Choroid plexus epithelial cell (primary cell): ENCODE measurements at regions not wholly inside any gene's neighbourhood (a gene's known extent, or its start where the extent isn't known, plus 50 kb on each side); places are given as distances from the start of the nearest gene placed in this dataset.

Experiments
- DNase-seq: peaks from one replicate; pipeline ENCODE4 v3.0.0-alpha.2; 2010; ENCODE audit warnings: low read depth
- H3K4me3 ChIP-seq: 2 replicates; pipeline ENCODE4 v1.5.1; 2011; ENCODE audit warnings: low read depth, mild to moderate bottlenecking, control low read depth, low read length, moderate library complexity
- TF ChIP-seq, protein P1 (sequence below): conservative IDR thresholded peaks from 2 replicates; pipeline ENCODE4 v1.5.1; 2011; ENCODE audit warnings: low read depth, mild to moderate bottlenecking, control low read depth, inconsistent platforms, low read length, moderate library complexity

DNA sequence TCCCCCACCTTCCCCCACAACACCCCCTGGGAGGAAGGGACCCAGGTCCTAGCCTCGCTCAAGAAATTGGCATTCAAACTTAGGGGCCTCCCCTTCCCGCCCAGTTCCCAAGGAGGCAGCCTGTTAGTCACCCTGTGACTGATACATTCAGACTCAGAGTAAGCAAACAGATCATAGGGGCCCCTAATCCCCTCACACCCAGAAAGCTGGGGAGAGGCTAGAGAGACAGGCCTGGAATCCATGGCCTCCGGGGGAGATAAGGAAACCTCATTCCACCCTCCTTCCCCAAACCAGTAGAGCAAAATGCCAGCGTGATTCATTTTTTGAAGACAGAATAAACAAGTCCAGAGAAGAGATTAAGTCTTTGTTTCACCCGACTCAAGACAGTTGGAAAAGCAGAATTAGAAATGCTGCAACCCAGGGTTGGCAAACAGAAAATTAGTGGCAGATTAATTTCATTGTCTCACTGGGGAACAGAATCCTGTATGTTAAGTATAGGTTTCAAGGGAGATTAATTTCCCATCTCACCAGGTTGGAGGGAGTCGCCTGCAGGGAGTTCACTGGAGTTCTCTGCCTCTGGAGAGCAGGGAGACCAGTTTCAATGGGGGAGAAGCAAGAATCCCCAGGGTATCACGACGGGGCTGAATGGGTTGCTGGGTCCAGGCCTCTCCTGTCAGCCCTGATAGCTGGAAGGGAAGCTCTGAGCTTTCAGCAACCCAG lies 268.3 kb downstream of the UACA start:
- DNase-seq, result peak; percentile 83
- H3K4me3 ChIP-seq, result no peak overlapping the region
- TF ChIP-seq, protein P1, sequence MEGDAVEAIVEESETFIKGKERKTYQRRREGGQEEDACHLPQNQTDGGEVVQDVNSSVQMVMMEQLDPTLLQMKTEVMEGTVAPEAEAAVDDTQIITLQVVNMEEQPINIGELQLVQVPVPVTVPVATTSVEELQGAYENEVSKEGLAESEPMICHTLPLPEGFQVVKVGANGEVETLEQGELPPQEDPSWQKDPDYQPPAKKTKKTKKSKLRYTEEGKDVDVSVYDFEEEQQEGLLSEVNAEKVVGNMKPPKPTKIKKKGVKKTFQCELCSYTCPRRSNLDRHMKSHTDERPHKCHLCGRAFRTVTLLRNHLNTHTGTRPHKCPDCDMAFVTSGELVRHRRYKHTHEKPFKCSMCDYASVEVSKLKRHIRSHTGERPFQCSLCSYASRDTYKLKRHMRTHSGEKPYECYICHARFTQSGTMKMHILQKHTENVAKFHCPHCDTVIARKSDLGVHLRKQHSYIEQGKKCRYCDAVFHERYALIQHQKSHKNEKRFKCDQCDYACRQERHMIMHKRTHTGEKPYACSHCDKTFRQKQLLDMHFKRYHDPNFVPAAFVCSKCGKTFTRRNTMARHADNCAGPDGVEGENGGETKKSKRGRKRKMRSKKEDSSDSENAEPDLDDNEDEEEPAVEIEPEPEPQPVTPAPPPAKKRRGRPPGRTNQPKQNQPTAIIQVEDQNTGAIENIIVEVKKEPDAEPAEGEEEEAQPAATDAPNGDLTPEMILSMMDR, result no peak

DNA sequence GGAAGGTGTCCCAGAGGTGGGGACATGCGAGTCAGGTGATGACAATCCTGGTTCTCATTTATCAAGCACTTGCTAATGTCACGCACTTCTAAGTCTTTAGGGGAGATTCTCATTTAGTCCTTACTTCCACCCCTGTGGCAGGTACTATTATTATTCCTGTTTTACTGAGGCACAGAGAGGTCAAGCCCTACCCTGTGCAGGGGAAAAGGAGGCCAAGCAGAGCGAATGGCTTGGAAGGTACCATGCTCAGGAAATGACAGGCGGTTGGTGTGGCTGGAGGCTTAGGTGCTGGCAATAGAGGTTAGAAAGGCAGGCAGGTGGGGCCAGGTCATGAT lies 268.9 kb downstream of the UACA start:
- no peak for DNase-seq
- TF ChIP-seq, protein P1, result no peak
- no peak overlapping the region for H3K4me3 ChIP-seq

DNA sequence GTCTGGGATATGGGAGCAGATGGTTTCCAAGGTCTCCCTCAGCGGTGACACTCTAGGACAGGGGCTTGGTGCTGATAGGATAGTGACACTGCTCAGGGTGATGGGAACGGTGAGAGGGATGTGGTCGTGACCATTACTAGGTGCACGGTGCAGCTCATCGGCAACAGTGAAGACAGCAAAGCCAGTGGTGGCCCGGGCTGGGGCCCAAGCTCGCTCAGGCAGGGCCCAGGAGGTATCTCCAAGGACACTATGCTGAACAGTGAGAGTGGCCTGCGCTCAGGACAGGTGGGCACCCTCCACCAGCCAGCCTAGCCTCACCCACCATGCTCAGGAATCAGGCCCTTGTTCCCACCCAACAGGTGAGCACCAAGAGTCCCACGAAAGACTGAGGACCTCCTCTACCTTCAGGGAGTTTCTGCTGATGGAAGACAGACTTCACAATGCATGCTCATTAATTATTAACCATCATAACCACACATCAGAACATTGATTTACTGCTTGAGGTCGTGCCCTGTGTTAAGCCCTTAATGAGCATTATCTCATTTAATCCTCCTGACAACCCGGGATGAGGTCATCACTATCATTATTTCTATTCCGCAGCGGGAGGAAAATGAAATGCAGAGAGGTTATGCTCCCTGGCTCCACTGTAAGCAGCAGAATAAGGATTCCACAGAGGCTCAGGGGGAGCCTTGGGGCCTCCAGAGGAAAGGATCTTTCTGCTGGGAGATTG lies 269.4 kb downstream of the UACA start:
- TF ChIP-seq, protein P1, result no peak
- peak; percentile 50 for DNase-seq
- H3K4me3 ChIP-seq, result no peak overlapping the region

DNA sequence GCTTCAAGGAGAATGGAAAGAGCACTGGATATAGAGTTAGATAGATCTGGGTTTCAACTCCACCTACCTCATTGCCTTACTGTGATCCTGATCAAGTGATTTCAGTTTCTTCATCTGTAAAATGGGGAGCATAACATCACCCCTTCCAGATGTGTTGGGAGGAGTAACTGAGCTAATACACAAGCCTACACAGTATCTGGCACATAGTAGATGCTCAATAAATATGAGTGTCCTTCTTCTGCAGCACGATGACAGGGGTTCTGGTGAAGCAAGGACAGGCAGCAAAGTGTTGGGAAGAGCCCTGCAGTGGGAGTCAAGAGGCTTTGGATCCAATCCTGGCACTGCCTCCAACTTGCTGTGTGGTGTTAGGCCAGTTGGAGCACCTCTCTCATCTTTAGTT lies 270.0 kb downstream of the UACA start:
- TF ChIP-seq, protein P1, result no peak
- no peak overlapping the region for H3K4me3 ChIP-seq
- no peak for DNase-seq

DNA sequence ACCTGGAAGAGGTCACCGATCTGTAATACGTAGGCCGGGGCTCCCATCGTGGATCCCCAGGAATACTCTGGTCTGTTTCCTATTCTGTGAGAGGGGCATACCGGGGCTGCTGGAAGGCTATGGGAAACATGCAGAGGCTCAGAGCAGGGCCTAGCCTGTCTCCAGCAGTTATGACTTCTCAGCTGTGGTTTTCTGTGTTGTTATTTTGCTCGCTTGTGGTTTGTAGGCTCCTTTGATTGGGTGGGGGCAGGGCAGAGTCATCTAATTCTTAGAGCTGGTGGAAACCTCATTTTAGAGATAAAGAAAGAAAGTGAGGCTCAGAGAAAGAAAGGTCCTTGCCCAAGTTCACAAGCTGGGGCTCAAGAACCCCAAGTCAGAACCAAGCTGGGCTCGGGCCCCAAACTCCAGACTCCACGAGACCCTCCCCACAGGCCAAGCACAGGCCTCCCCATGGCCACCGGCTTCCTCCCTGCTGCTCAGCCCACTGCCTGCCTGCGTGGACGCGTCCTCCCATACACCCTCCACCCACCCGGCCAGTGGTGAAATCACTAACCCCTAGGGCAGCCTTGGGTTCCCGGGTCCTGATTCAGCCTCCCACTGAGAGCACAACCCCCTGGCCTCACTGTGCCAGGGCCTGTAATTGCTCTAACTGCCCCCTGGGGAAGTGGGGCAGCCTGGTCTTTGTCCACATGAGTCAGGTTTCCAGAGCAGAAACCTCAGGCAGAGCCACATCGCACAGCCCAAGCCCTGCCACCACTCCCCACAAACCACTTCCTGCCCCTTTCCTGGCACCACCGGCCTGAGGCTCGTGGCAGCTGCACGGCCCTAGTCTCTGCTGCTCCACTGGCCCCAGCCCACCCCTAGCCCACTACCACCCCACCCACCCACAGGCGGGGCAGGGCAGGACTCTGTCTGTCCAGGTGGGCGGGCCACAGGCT lies 270.8 kb downstream of the UACA start:
- peak; percentile 94 for DNase-seq
- TF ChIP-seq, protein P1, result no peak
- H3K4me3 ChIP-seq, result no peak overlapping the region

DNA sequence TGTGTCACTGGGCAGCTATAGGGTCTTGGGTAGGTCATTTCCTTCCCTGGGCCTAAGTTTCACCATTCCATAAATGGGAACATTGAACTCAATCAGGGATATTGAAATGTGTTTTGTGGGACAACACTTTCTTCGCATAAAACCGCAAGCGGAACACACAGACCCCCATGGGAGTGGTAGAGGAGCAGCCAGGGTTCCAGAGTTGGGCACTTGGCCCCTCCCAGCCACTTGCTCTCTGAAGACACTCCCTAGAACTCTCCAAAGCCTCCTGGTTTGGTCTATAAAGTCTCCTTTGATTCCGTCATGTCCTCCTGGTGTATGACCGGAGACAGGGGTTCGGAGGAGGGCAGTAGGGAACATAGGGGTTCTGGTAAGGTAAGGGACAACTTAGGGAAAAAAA lies 271.7 kb downstream of the UACA start:
- no peak for DNase-seq
- TF ChIP-seq, protein P1, result no peak
- no peak overlapping the region for H3K4me3 ChIP-seq
